ENCODE measurements at regions not wholly inside any gene's neighbourhood (a gene's known extent, or its start where the extent isn't known, plus 50 kb on each side); places are given as distances from the start of the nearest gene placed in this dataset.

DNA sequence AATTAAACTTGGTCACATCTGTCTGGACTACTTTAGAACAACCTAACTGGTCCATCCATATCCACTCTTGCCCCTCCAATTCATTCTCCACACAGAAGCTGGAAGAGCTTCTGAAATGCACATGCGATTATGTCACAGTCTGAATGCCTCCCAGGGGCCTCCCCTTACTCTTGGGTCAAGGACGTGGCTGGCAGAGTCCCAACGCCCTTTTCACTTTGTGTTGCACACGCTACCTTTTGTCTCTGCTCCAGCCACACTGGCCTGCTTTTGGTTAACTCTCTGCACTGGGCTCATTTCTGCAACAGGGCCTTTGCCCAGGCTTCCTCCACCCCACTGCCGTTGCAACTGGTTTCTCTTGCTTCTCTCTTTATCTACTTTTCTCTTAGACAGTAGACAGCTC lies 245.2 kb downstream of the IL20RB start:
- TF ChIP-seq MEF2A (IDR thresholded peaks at IDR 0.05; ENCODE audit: borderline replicate concordance, low read depth): no peak
- TF ChIP-seq TAF1 (IDR thresholded peaks at IDR 0.05; ENCODE audit: borderline replicate concordance, low read depth, low read length): no peak
- TF ChIP-seq, protein P1, sequence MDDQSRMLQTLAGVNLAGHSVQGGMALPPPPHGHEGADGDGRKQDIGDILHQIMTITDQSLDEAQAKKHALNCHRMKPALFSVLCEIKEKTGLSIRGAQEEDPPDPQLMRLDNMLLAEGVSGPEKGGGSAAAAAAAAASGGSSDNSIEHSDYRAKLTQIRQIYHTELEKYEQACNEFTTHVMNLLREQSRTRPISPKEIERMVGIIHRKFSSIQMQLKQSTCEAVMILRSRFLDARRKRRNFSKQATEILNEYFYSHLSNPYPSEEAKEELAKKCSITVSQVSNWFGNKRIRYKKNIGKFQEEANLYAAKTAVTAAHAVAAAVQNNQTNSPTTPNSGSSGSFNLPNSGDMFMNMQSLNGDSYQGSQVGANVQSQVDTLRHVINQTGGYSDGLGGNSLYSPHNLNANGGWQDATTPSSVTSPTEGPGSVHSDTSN (IDR thresholded peaks at IDR 0.05): no peak
- no peak for TF ChIP-seq YY1 (IDR thresholded peaks at IDR 0.05; ENCODE audit: low read depth)
- no peak for TF ChIP-seq FOXM1 (IDR thresholded peaks at IDR 0.05; ENCODE audit: low read depth)
- TF ChIP-seq ELF1 (IDR thresholded peaks at IDR 0.05): no peak
- TF ChIP-seq RCOR1 (IDR thresholded peaks at IDR 0.05; ENCODE audit: low read length): no peak
- TF ChIP-seq RXRA (IDR thresholded peaks at IDR 0.05; ENCODE audit: borderline replicate concordance, low read depth): no peak
- no peak overlapping the region for H2AFZ ChIP-seq (ENCODE audit: low read depth)
- no peaks in the 10 kb centered on the region for H4K20me1 ChIP-seq (ENCODE audit: insufficient read depth)
- H3K4me2 ChIP-seq: no peak overlapping the region
- ChIA-PET CTCF (no interaction called here), POLR2A (no interaction called here)
- no peak overlapping the region for H3K4me3 ChIP-seq (ENCODE audit: low read depth in 2 of 2, low read length in 1 of 2)
- DNase-seq: no peak
- H3K36me3 ChIP-seq (replicated peaks in 1 of 2; ENCODE audit: control insufficient read depth in 1 of 2, insufficient read depth in 2 of 2, low read length in 1 of 2): no peaks in the 10 kb centered on the region
- no peak overlapping the region for H3K9ac ChIP-seq
- no peaks in the 10 kb centered on the region for H3K9me2 ChIP-seq
- no peaks in the 10 kb centered on the region for H3K9me3 ChIP-seq
- no peaks in the 10 kb centered on the region for H3F3A ChIP-seq (replicated peaks; ENCODE audit: insufficient read depth)
- WGBS (ENCODE audit: low lambda C conversion rate): 25% methylated on average over 5 of the region's 5 CpGs
- H3K79me2 ChIP-seq (ENCODE audit: insufficient read depth): no peaks in the 10 kb centered on the region
- no peak overlapping the region for H3K27ac ChIP-seq (ENCODE audit: low read depth in 2 of 2, low read length in 1 of 2)
- no peaks in the 10 kb centered on the region for H3K27me3 ChIP-seq (ENCODE audit: insufficient read depth)
- no peaks in the 10 kb centered on the region for H3K4me1 ChIP-seq (ENCODE audit: control insufficient read depth in 1 of 2, insufficient read depth in 2 of 2, low read depth in 1 of 2, low read length in 1 of 2)

DNA sequence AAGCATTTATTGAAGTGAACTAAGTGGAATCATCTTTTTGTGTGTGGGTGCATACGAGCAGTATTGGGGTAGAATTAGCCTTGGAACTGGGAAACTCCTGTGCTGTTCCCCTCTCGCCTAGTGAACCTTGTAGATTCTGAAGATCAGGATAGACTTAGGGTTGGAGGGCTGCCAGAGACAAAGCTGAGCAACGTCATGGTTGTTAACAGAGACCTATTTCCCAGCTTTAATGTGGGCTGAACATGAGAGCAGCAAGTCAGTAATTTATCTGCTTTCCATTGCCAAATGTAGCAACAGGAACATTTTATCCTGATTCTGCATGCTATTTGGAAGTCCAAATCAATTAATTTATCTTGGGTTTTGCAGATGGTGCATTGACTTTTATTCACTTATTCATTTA lies 246.6 kb downstream of the IL20RB start:
- no peaks in the 10 kb centered on the region for H3K9me2 ChIP-seq
- no peak overlapping the region for H3K27ac ChIP-seq (ENCODE audit: low read depth in 2 of 2, low read length in 1 of 2)
- no peak overlapping the region for H2AFZ ChIP-seq (ENCODE audit: low read depth)
- no peaks in the 10 kb centered on the region for H3F3A ChIP-seq (replicated peaks; ENCODE audit: insufficient read depth)
- H3K4me3 ChIP-seq (ENCODE audit: low read depth in 2 of 2, low read length in 1 of 2): no peak overlapping the region
- no peaks in the 10 kb centered on the region for H4K20me1 ChIP-seq (ENCODE audit: insufficient read depth)
- no peaks in the 10 kb centered on the region for H3K27me3 ChIP-seq (ENCODE audit: insufficient read depth)
- TF ChIP-seq NRF1 (IDR thresholded peaks at IDR 0.05; ENCODE audit: low read depth, low read length): no peak
- H3K36me3 ChIP-seq (replicated peaks in 1 of 2; ENCODE audit: control insufficient read depth in 1 of 2, insufficient read depth in 2 of 2, low read length in 1 of 2): no peaks in the 10 kb centered on the region
- no peaks in the 10 kb centered on the region for H3K9me3 ChIP-seq
- no peak overlapping the region for H3K9ac ChIP-seq
- WGBS (ENCODE audit: low lambda C conversion rate): 9% methylated on average over 3 of the region's 3 CpGs
- no peak for DNase-seq
- H3K4me2 ChIP-seq: no peak overlapping the region
- H3K79me2 ChIP-seq (ENCODE audit: insufficient read depth): no peaks in the 10 kb centered on the region
- ChIA-PET POLR2A (no interaction called here), CTCF (interaction anchor here (1.1 kb wide), 1 partner anchor 94 kb away, joined by 3 read pairs; no protein-coding TSS in a partner anchor)
- no peaks in the 10 kb centered on the region for H3K4me1 ChIP-seq (ENCODE audit: control insufficient read depth in 1 of 2, insufficient read depth in 2 of 2, low read depth in 1 of 2, low read length in 1 of 2)

DNA sequence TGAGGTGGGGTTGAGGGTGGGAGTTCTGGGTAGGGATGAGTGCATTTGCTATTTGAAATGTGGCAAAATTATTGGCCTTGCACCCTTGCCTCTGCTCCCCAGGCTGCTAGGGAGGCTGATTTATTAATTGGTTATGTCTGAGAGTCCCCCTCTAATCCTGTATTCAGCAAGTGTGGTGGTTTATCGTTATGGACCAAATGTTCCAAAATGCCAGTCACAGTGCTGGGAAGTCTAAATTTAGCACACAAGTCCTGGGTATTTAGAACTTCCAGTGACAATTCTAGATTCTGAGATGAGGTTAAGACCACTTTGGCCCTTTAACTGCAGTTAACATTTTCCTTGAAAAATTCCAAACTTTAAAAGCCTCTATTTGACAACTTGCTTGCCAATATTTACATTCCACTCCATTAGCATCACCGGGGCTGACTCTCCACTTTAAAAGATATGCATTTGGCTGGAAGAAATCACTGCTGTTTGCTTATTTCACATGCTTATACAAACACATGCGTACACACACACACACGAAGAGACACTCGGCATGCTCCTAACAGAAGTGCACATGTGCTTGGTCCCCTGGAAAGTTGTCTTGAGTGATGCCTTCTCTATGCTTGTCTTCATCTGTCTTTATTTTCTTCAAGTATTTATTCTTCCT lies 247.7 kb downstream of the IL20RB start:
- Histone ChIP-seq H3K4me2 (no peak overlapping the region), H3K79me2 (ENCODE audit: insufficient read depth) (no peaks in the 10 kb centered on the region), H2AFZ (ENCODE audit: low read depth) (no peak overlapping the region), H3K4me3 (ENCODE audit: low read depth in 2 of 2, low read length in 1 of 2) (no peak overlapping the region), H3K36me3 (replicated peaks in 1 of 2; ENCODE audit: control insufficient read depth in 1 of 2, insufficient read depth in 2 of 2, low read length in 1 of 2) (no peaks in the 10 kb centered on the region), H3K9me3 (no peaks in the 10 kb centered on the region), H3K9me2 (no peaks in the 10 kb centered on the region), H3K4me1 (ENCODE audit: control insufficient read depth in 1 of 2, insufficient read depth in 2 of 2, low read depth in 1 of 2, low read length in 1 of 2) (no peaks in the 10 kb centered on the region), H3K27ac (ENCODE audit: low read depth in 2 of 2, low read length in 1 of 2) (no peak overlapping the region), H3K9ac (no peak overlapping the region), H3K27me3 (ENCODE audit: insufficient read depth) (no peaks in the 10 kb centered on the region), H3F3A (replicated peaks; ENCODE audit: insufficient read depth) (no peaks in the 10 kb centered on the region), H4K20me1 (ENCODE audit: insufficient read depth) (no peaks in the 10 kb centered on the region)
- DNase-seq: no peak
- no peak for TF ChIP-seq TEAD4 (IDR thresholded peaks at IDR 0.05; ENCODE audit: borderline replicate concordance, insufficient read depth)
- no peak for TF ChIP-seq TAF1 (IDR thresholded peaks at IDR 0.05; ENCODE audit: borderline replicate concordance, low read depth, low read length)
- no peak for TF ChIP-seq FOXM1 (IDR thresholded peaks at IDR 0.05; ENCODE audit: low read depth)
- TF ChIP-seq TCF12 (IDR thresholded peaks at IDR 0.05): no peak
- TF ChIP-seq MEF2A (IDR thresholded peaks at IDR 0.05; ENCODE audit: borderline replicate concordance, low read depth): no peak
- 28% methylated on average over 5 of the region's 5 CpGs for WGBS (ENCODE audit: low lambda C conversion rate)
- CTCF ChIA-PET: interaction anchor here (0.8 to 1.1 kb wide), 2 partner anchors 95 to 487 kb away, joined by 3 read pairs; no protein-coding TSS in a partner anchor
- POLR2A ChIA-PET: no interaction called here

Data from SK-N-SH (cell line).